ENCODE measurements at regions not wholly inside any gene's neighbourhood (a gene's known extent, or its start where the extent isn't known, plus 50 kb on each side); places are given as distances from the start of the nearest gene placed in this dataset.

DNA sequence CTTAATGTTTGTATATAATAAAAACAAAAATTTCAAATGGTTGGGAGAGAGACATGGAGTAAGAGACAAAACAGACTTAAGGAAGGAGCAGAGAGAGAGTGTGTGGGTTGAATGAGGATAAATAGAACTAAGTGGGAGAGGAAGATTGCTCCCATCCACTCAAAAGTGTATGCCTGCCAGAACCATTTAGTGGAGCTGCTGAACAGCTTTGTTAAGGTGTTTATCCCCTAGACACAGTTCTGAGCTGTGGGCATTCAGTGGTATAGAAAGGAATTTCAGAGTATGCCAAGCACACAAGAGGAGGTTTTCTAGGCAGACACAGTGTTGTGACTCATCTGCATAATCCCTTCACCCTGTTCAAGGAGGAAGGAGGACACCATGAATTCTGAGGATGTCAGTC is 508.6 kb upstream of the EPHA5 start:
- Histone ChIP-seq H3K36me3 (no peaks in the 10 kb centered on the region), H3K27ac (no peak overlapping the region), H3K4me3 (ENCODE audit: low read depth in 1 of 2, low read length in 1 of 2) (no peak overlapping the region), H3K4me1 (ENCODE audit: control insufficient read depth in 1 of 2, insufficient read depth in 1 of 2, low read depth in 1 of 2, low read length in 1 of 2) (no peaks in the 10 kb centered on the region), H3K27me3 (no peaks in the 10 kb centered on the region), H3K9me3 (no peaks in the 10 kb centered on the region)
- no peak for TF ChIP-seq CTCF (IDR thresholded peaks at IDR 0.05)

DNA sequence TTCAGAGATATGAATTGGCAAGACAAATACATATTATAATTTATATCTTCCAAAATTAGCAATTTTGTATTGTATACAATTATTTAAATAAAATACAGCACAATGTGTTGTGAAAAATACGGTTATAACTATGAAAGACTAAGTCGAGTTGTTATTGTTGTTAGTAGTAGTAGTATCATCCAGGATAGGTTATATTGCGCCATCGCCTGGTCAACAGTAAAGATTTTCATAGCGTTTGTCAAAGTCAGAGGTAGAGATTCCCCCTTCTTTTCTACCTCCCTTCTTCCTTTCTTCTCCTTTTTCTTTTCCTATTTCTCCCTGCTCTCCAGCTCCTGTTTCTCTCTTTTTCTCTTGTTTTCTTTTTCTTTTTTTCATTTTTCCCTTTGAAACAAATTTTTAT is 499.1 kb upstream of the EPHA5 start:
- no peak overlapping the region for H3K4me3 ChIP-seq (ENCODE audit: low read depth in 1 of 2, low read length in 1 of 2)
- no peaks in the 10 kb centered on the region for H3K9me3 ChIP-seq
- TF ChIP-seq CTCF (IDR thresholded peaks at IDR 0.05): no peak

GRCh38 chr4:66164869-66165268 is 494.6 kb upstream of the EPHA5 start:
- no peaks in the 10 kb centered on the region for H3K4me1 ChIP-seq (ENCODE audit: control insufficient read depth in 1 of 2, insufficient read depth in 1 of 2, low read depth in 1 of 2, low read length in 1 of 2)
- no peak for TF ChIP-seq CTCF (IDR thresholded peaks at IDR 0.05)
- no peaks in the 10 kb centered on the region for H3K36me3 ChIP-seq

More for the DNA sequence above, 499.1 kb upstream of the EPHA5 start:
- no peaks in the 10 kb centered on the region for H3K36me3 ChIP-seq
- H3K4me1 ChIP-seq (ENCODE audit: control insufficient read depth in 1 of 2, insufficient read depth in 1 of 2, low read depth in 1 of 2, low read length in 1 of 2): no peaks in the 10 kb centered on the region
- H3K27me3 ChIP-seq: no peaks in the 10 kb centered on the region
- H3K27ac ChIP-seq: no peak overlapping the region

GRCh38 chr4:66160606-66161005 is 490.3 kb upstream of the EPHA5 start:
- Histone ChIP-seq H3K27ac (no peak overlapping the region), H3K4me1 (ENCODE audit: control insufficient read depth in 1 of 2, insufficient read depth in 1 of 2, low read depth in 1 of 2, low read length in 1 of 2) (no peaks in the 10 kb centered on the region), H3K4me3 (ENCODE audit: low read depth in 1 of 2, low read length in 1 of 2) (no peak overlapping the region), H3K9me3 (no peaks in the 10 kb centered on the region), H3K27me3 (no peaks in the 10 kb centered on the region), H3K36me3 (no peaks in the 10 kb centered on the region)
- no peak for TF ChIP-seq CTCF (IDR thresholded peaks at IDR 0.05)

More at GRCh38 chr4:66164869-66165268, 494.6 kb upstream of the EPHA5 start:
- Histone ChIP-seq H3K27me3 (no peaks in the 10 kb centered on the region), H3K9me3 (no peaks in the 10 kb centered on the region), H3K27ac (no peak overlapping the region), H3K4me3 (ENCODE audit: low read depth in 1 of 2, low read length in 1 of 2) (no peak overlapping the region)

- H3K36me3 ChIP-seq: no peaks in the 10 kb centered on the region
- no peaks in the 10 kb centered on the region for H3K27me3 ChIP-seq
- no peak overlapping the region for H3K4me3 ChIP-seq (ENCODE audit: low read depth in 1 of 2, low read length in 1 of 2)
- H3K4me1 ChIP-seq (ENCODE audit: control insufficient read depth in 1 of 2, insufficient read depth in 1 of 2, low read depth in 1 of 2, low read length in 1 of 2): no peaks in the 10 kb centered on the region
- TF ChIP-seq CTCF (IDR thresholded peaks at IDR 0.05): no peak
- H3K27ac ChIP-seq: no peak overlapping the region
- no peaks in the 10 kb centered on the region for H3K9me3 ChIP-seq
Measured at GRCh38 chr4:66157594-66157993, 487.3 kb upstream of the EPHA5 start.

GRCh38 chr4:66130042-66130441 is 459.8 kb upstream of the EPHA5 start:
- Histone ChIP-seq H3K9me3 (no peaks in the 10 kb centered on the region), H3K27me3 (no peaks in the 10 kb centered on the region), H3K36me3 (no peaks in the 10 kb centered on the region), H3K4me1 (ENCODE audit: control insufficient read depth in 1 of 2, insufficient read depth in 1 of 2, low read depth in 1 of 2, low read length in 1 of 2) (no peaks in the 10 kb centered on the region), H3K4me3 (ENCODE audit: low read depth in 1 of 2, low read length in 1 of 2) (no peak overlapping the region), H3K27ac (no peak overlapping the region)
- no peak for TF ChIP-seq CTCF (IDR thresholded peaks at IDR 0.05)
